ENCODE measurements at regions not wholly inside any gene's neighbourhood (a gene's known extent, or its start where the extent isn't known, plus 50 kb on each side); places are given as distances from the start of the nearest gene placed in this dataset.
"Not testable (repeated sequence)": the region's sequence is repeated elsewhere in the genome, so short reads cannot be mapped to it uniquely, and the experiment has no call there.

- not testable (repeated sequence) for DNase-seq; H3K4me3 ChIP-seq (ENCODE audit: low read depth in 1 of 3, low read length in 3 of 3); H3K27me3 ChIP-seq (ENCODE audit: control insufficient read depth in 3 of 3, insufficient read depth in 3 of 3, low read length in 3 of 3); FAIRE-seq; H3K36me3 ChIP-seq (ENCODE audit: control insufficient read depth in 3 of 3, insufficient read depth in 2 of 3, low read depth in 1 of 3, low read length in 3 of 3); H3K9me3 ChIP-seq (ENCODE audit: control insufficient read depth in 2 of 2, insufficient read depth in 1 of 2, low read depth in 1 of 2, low read length in 1 of 2); H3K27ac ChIP-seq (ENCODE audit: low read depth in 1 of 3, low read length in 2 of 3); H3K4me1 ChIP-seq (ENCODE audit: control insufficient read depth in 3 of 3, insufficient read depth in 2 of 3, low read depth in 1 of 3, low read length in 2 of 3)
- WGBS, 3 donors, result 53% methylated on average over 11 of the region's 20 CpGs; no CpG with 5 or more reads in 2 of the 3 donors
Observed at GRCh38 chr12:5121784-5122183, 78.1 kb downstream of the KCNA5 start.

- WGBS, 3 donors, result 81 to 99% (median 93%) methylated on average over 5 to 8 of the region's 14 CpGs
- H3K9me3 ChIP-seq (ENCODE audit: control insufficient read depth in 2 of 2, insufficient read depth in 1 of 2, low read depth in 1 of 2, low read length in 1 of 2); H3K27ac ChIP-seq (ENCODE audit: low read depth in 1 of 3, low read length in 2 of 3); H3K4me1 ChIP-seq (ENCODE audit: control insufficient read depth in 3 of 3, insufficient read depth in 2 of 3, low read depth in 1 of 3, low read length in 2 of 3); DNase-seq; H3K27me3 ChIP-seq (ENCODE audit: control insufficient read depth in 3 of 3, insufficient read depth in 3 of 3, low read length in 3 of 3); FAIRE-seq; H3K36me3 ChIP-seq (ENCODE audit: control insufficient read depth in 3 of 3, insufficient read depth in 2 of 3, low read depth in 1 of 3, low read length in 3 of 3); H3K4me3 ChIP-seq (ENCODE audit: low read depth in 1 of 3, low read length in 3 of 3): not testable (repeated sequence)
Observed at GRCh38 chr12:5122256-5122831, 78.7 kb downstream of the KCNA5 start.

- Histone ChIP-seq H3K27ac (ENCODE audit: low read depth in 1 of 3, low read length in 2 of 3) (no peak overlapping the region), H3K4me3 (ENCODE audit: low read depth in 1 of 3, low read length in 3 of 3) (no peak overlapping the region), H3K4me1 (ENCODE audit: control insufficient read depth in 3 of 3, insufficient read depth in 2 of 3, low read depth in 1 of 3, low read length in 2 of 3) (no peaks in the 10 kb centered on the region), H3K27me3 (ENCODE audit: control insufficient read depth in 3 of 3, insufficient read depth in 3 of 3, low read length in 3 of 3) (peaks cover 0 to 2% (median 0%) of the 10 kb centered on the region in 3 donors), H3K9me3 (ENCODE audit: control insufficient read depth in 2 of 2, insufficient read depth in 1 of 2, low read depth in 1 of 2, low read length in 1 of 2) (no peaks in the 10 kb centered on the region), H3K36me3 (ENCODE audit: control insufficient read depth in 3 of 3, insufficient read depth in 2 of 3, low read depth in 1 of 3, low read length in 3 of 3) (no peaks in the 10 kb centered on the region)
- no peak for FAIRE-seq
- DNase-seq, result no peak
- WGBS, 3 donors, result 78 to 87% (median 82%) methylated on average over 2 of the region's 2 CpGs
Observed at GRCh38 chr12:5123921-5124320, 80.2 kb downstream of the KCNA5 start.

- Histone ChIP-seq H3K4me1 (ENCODE audit: control insufficient read depth in 3 of 3, insufficient read depth in 2 of 3, low read depth in 1 of 3, low read length in 2 of 3) (no peaks in the 10 kb centered on the region), H3K9me3 (ENCODE audit: control insufficient read depth in 2 of 2, insufficient read depth in 1 of 2, low read depth in 1 of 2, low read length in 1 of 2) (no peaks in the 10 kb centered on the region), H3K27ac (ENCODE audit: low read depth in 1 of 3, low read length in 2 of 3) (no peak overlapping the region), H3K36me3 (ENCODE audit: control insufficient read depth in 3 of 3, insufficient read depth in 2 of 3, low read depth in 1 of 3, low read length in 3 of 3) (no peaks in the 10 kb centered on the region), H3K4me3 (ENCODE audit: low read depth in 1 of 3, low read length in 3 of 3) (no peak overlapping the region), H3K27me3 (ENCODE audit: control insufficient read depth in 3 of 3, insufficient read depth in 3 of 3, low read length in 3 of 3) (peaks cover 0 to 2% (median 0%) of the 10 kb centered on the region in 3 donors)
- DNase-seq (no peak), FAIRE-seq (no peak)
Observed at GRCh38 chr12:5124401-5124800, 80.7 kb downstream of the KCNA5 start.

- no peak overlapping the region for H3K4me3 ChIP-seq (ENCODE audit: low read depth in 1 of 3, low read length in 3 of 3)
- no peak for DNase-seq
- H3K27ac ChIP-seq (ENCODE audit: low read depth in 1 of 3, low read length in 2 of 3), result no peak overlapping the region
- no peaks in the 10 kb centered on the region for H3K36me3 ChIP-seq (ENCODE audit: control insufficient read depth in 3 of 3, insufficient read depth in 2 of 3, low read depth in 1 of 3, low read length in 3 of 3)
- H3K4me1 ChIP-seq (ENCODE audit: control insufficient read depth in 3 of 3, insufficient read depth in 2 of 3, low read depth in 1 of 3, low read length in 2 of 3), result no peaks in the 10 kb centered on the region
- H3K9me3 ChIP-seq (ENCODE audit: control insufficient read depth in 2 of 2, insufficient read depth in 1 of 2, low read depth in 1 of 2, low read length in 1 of 2), result no peaks in the 10 kb centered on the region
- WGBS, 3 donors, result 69 to 72% (median 69%) methylated on average over 5 of the region's 5 CpGs
- FAIRE-seq, result no peak
- H3K27me3 ChIP-seq (ENCODE audit: control insufficient read depth in 3 of 3, insufficient read depth in 3 of 3, low read length in 3 of 3), result peaks cover 0 to 2% (median 0%) of the 10 kb centered on the region in 3 donors
Observed at GRCh38 chr12:5134861-5135525, 91.3 kb downstream of the KCNA5 start.

GRCh38 chr12:5138256-5138655, 94.6 kb downstream of the KCNA5 start:
- Histone ChIP-seq H3K4me3 (ENCODE audit: low read depth in 1 of 3, low read length in 3 of 3) (no peak overlapping the region), H3K9me3 (ENCODE audit: control insufficient read depth in 2 of 2, insufficient read depth in 1 of 2, low read depth in 1 of 2, low read length in 1 of 2) (no peaks in the 10 kb centered on the region), H3K27ac (ENCODE audit: low read depth in 1 of 3, low read length in 2 of 3) (no peak overlapping the region), H3K36me3 (ENCODE audit: control insufficient read depth in 3 of 3, insufficient read depth in 2 of 3, low read depth in 1 of 3, low read length in 3 of 3) (no peaks in the 10 kb centered on the region), H3K27me3 (ENCODE audit: control insufficient read depth in 3 of 3, insufficient read depth in 3 of 3, low read length in 3 of 3) (peaks cover 0 to 2% (median 0%) of the 10 kb centered on the region in 3 donors), H3K4me1 (ENCODE audit: control insufficient read depth in 3 of 3, insufficient read depth in 2 of 3, low read depth in 1 of 3, low read length in 2 of 3) (no peaks in the 10 kb centered on the region)
- no peak for FAIRE-seq
- no peak for DNase-seq
- WGBS, 3 donors, result 73 to 81% (median 78%) methylated on average over 7 of the region's 7 CpGs

GRCh38 chr12:5138845-5139244, 95.2 kb downstream of the KCNA5 start:
- peaks cover 0 to 2% (median 0%) of the 10 kb centered on the region in 3 donors for H3K27me3 ChIP-seq (ENCODE audit: control insufficient read depth in 3 of 3, insufficient read depth in 3 of 3, low read length in 3 of 3)
- H3K27ac ChIP-seq (ENCODE audit: low read depth in 1 of 3, low read length in 2 of 3), result no peak overlapping the region
- FAIRE-seq (no peak), DNase-seq (no peak)
- H3K4me3 ChIP-seq (ENCODE audit: low read depth in 1 of 3, low read length in 3 of 3), result no peak overlapping the region
- H3K4me1 ChIP-seq (ENCODE audit: control insufficient read depth in 3 of 3, insufficient read depth in 2 of 3, low read depth in 1 of 3, low read length in 2 of 3), result no peaks in the 10 kb centered on the region
- no peaks in the 10 kb centered on the region for H3K9me3 ChIP-seq (ENCODE audit: control insufficient read depth in 2 of 2, insufficient read depth in 1 of 2, low read depth in 1 of 2, low read length in 1 of 2)
- H3K36me3 ChIP-seq (ENCODE audit: control insufficient read depth in 3 of 3, insufficient read depth in 2 of 3, low read depth in 1 of 3, low read length in 3 of 3), result no peaks in the 10 kb centered on the region

GRCh38 chr12:5139751-5140150, 96.1 kb downstream of the KCNA5 start:
- DNase-seq, result no peak
- H3K4me3 ChIP-seq (ENCODE audit: low read depth in 1 of 3, low read length in 3 of 3), result no peak overlapping the region
- peaks cover 0 to 2% (median 0%) of the 10 kb centered on the region in 3 donors for H3K27me3 ChIP-seq (ENCODE audit: control insufficient read depth in 3 of 3, insufficient read depth in 3 of 3, low read length in 3 of 3)
- H3K4me1 ChIP-seq (ENCODE audit: control insufficient read depth in 3 of 3, insufficient read depth in 2 of 3, low read depth in 1 of 3, low read length in 2 of 3), result no peaks in the 10 kb centered on the region
- no peak overlapping the region for H3K27ac ChIP-seq (ENCODE audit: low read depth in 1 of 3, low read length in 2 of 3)
- 82 to 85% (median 83%) methylated on average over 6 of the region's 6 CpGs for WGBS, 3 donors
- no peak for FAIRE-seq
- no peaks in the 10 kb centered on the region for H3K36me3 ChIP-seq (ENCODE audit: control insufficient read depth in 3 of 3, insufficient read depth in 2 of 3, low read depth in 1 of 3, low read length in 3 of 3)
- no peaks in the 10 kb centered on the region for H3K9me3 ChIP-seq (ENCODE audit: control insufficient read depth in 2 of 2, insufficient read depth in 1 of 2, low read depth in 1 of 2, low read length in 1 of 2)

- H3K4me3 ChIP-seq (ENCODE audit: low read depth in 1 of 3, low read length in 3 of 3), result no peak overlapping the region
- peaks cover 0 to 2% (median 0%) of the 10 kb centered on the region in 3 donors for H3K27me3 ChIP-seq (ENCODE audit: control insufficient read depth in 3 of 3, insufficient read depth in 3 of 3, low read length in 3 of 3)
- FAIRE-seq (no peak), DNase-seq (no peak)
- H3K36me3 ChIP-seq (ENCODE audit: control insufficient read depth in 3 of 3, insufficient read depth in 2 of 3, low read depth in 1 of 3, low read length in 3 of 3), result no peaks in the 10 kb centered on the region
- H3K9me3 ChIP-seq (ENCODE audit: control insufficient read depth in 2 of 2, insufficient read depth in 1 of 2, low read depth in 1 of 2, low read length in 1 of 2), result no peaks in the 10 kb centered on the region
- H3K4me1 ChIP-seq (ENCODE audit: control insufficient read depth in 3 of 3, insufficient read depth in 2 of 3, low read depth in 1 of 3, low read length in 2 of 3), result no peaks in the 10 kb centered on the region
- WGBS, 3 donors, result 57 to 69% (median 62%) methylated on average over 3 of the region's 3 CpGs
- H3K27ac ChIP-seq (ENCODE audit: low read depth in 1 of 3, low read length in 2 of 3), result no peak overlapping the region
Observed at GRCh38 chr12:5140190-5140589, 96.5 kb downstream of the KCNA5 start.
